Neutrophil (primary cell): ENCODE measurements at regions not wholly inside any gene's neighbourhood (a gene's known extent, or its start where the extent isn't known, plus 50 kb on each side); places are given as distances from the start of the nearest gene placed in this dataset.

Experiments used
- H3K27ac ChIP-seq: fragments of 200-600 bp; sonication (generic); 2 replicates; pipeline ENCODE4 v1.5.1; 2016; ENCODE audit warnings: mild to moderate bottlenecking, moderate library complexity
- H3K27me3 ChIP-seq: fragments of 200-600 bp; sonication (generic); 2 replicates; pipeline ENCODE4 v1.6.0; 2016; ENCODE audit warnings: mild to moderate bottlenecking
- H3K36me3 ChIP-seq: fragments of 200-600 bp; sonication (generic); 2 replicates; pipeline ENCODE4 v1.5.1; 2017
- H3K4me1 ChIP-seq, 2 experiments: fragments of 200-600 bp in 1 of 2; sonication (generic) in 1 of 2; 1 replicate in 1 of 2; 2 replicates in 1 of 2; pipeline versions ENCODE4 v1.5.1 to v1.6.1; 2013 to 2016; ENCODE audit warnings: low read depth in 1 of 2, low read length in 1 of 2, mild to moderate bottlenecking in 1 of 2, moderate library complexity in 1 of 2; ENCODE audit not compliant: control insufficient read depth in 1 of 2, insufficient read depth in 1 of 2
- H3K4me3 ChIP-seq, 2 experiments: fragments of 200-600 bp in 1 of 2; sonication (generic) in 1 of 2; 1 replicate in 1 of 2; 2 replicates in 1 of 2; pipeline ENCODE4 v1.5.1; 2013 to 2016; ENCODE audit warnings: low read depth in 1 of 2, low read length in 1 of 2, mild to moderate bottlenecking in 1 of 2, moderate library complexity in 1 of 2
- H3K9me3 ChIP-seq: fragments of 200-600 bp; sonication (generic); 2 replicates; pipeline ENCODE4 v1.5.1; 2016
- TF ChIP-seq, protein P1 (sequence below): fragments of 200-600 bp; sonication (generic); IDR thresholded peaks from 2 replicates; pipeline ENCODE4 v1.5.1; 2016; ENCODE audit warnings: antibody characterized with exemption

DNA sequence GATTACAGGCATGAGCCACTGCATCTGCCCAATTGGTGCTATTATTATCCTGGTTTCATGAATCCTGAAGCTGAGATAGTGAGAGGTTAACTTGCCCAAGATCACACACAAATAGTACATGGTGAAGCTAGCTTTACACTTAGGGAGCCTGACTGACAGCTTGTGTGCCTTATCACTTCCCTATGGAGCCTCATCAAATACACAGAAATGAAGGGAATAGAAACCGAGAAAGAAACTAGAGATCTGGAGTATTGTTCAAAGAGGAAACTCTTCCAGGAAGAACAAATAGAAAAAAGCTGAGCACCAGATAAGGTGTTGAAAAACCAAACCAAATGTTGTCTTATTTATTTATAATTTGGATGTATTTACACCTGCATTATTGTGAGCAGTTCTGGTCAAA lies 155.0 kb upstream of the CITED2 start:
- no peaks in the 10 kb centered on the region for H3K36me3 ChIP-seq
- peaks cover 12 to 14% of the 10 kb centered on the region in 2 experiments for H3K4me1 ChIP-seq
- H3K4me3 ChIP-seq, result no peak overlapping the region
- H3K27me3 ChIP-seq, result no peaks in the 10 kb centered on the region
- H3K27ac ChIP-seq, result no peak overlapping the region
- TF ChIP-seq, protein P1, sequence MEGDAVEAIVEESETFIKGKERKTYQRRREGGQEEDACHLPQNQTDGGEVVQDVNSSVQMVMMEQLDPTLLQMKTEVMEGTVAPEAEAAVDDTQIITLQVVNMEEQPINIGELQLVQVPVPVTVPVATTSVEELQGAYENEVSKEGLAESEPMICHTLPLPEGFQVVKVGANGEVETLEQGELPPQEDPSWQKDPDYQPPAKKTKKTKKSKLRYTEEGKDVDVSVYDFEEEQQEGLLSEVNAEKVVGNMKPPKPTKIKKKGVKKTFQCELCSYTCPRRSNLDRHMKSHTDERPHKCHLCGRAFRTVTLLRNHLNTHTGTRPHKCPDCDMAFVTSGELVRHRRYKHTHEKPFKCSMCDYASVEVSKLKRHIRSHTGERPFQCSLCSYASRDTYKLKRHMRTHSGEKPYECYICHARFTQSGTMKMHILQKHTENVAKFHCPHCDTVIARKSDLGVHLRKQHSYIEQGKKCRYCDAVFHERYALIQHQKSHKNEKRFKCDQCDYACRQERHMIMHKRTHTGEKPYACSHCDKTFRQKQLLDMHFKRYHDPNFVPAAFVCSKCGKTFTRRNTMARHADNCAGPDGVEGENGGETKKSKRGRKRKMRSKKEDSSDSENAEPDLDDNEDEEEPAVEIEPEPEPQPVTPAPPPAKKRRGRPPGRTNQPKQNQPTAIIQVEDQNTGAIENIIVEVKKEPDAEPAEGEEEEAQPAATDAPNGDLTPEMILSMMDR, result no peak
- no peaks in the 10 kb centered on the region for H3K9me3 ChIP-seq

- Histone ChIP-seq H3K27ac (no peak overlapping the region), H3K27me3 (no peaks in the 10 kb centered on the region), H3K4me3 (no peak overlapping the region), H3K4me1 (peaks cover 2 to 4% of the 10 kb centered on the region in 2 experiments), H3K36me3 (no peaks in the 10 kb centered on the region), H3K9me3 (no peaks in the 10 kb centered on the region)
- TF ChIP-seq, protein P1, result no peak
Measured at GRCh38 chr6:139528471-139528870, 154.0 kb upstream of the CITED2 start.

- H3K27me3 ChIP-seq, result no peaks in the 10 kb centered on the region
- H3K9me3 ChIP-seq, result no peaks in the 10 kb centered on the region
- H3K36me3 ChIP-seq, result no peaks in the 10 kb centered on the region
- H3K4me3 ChIP-seq, result no peak overlapping the region
- TF ChIP-seq, protein P1, result no peak
- no peaks in the 10 kb centered on the region for H3K4me1 ChIP-seq
- H3K27ac ChIP-seq, result no peak overlapping the region
Measured at GRCh38 chr6:139525415-139525814, 151.0 kb upstream of the CITED2 start.

DNA sequence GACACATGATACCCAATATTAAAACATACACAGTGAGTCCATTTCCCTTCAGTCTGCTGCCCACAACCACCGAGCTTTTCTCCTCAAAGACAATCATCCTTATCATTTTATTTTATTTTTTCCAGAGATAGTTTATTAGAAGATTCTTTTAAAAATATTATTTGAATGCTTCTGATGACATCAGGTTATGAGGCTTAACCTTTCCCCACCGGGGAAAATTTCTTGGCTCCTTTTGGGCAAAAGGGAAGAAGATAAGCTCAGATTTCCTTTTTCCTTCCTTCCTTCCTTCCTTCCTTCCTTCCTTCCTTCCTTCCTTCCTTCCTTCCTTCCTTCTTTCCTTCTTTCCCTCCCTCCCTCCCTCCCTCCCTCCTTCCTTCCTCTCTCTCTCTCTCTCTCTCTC lies 149.5 kb upstream of the CITED2 start:
- H3K36me3 ChIP-seq, result no peaks in the 10 kb centered on the region
- H3K4me3 ChIP-seq, result no peak overlapping the region
- no peaks in the 10 kb centered on the region for H3K9me3 ChIP-seq
- TF ChIP-seq, protein P1, result no peak
- H3K27me3 ChIP-seq, result no peaks in the 10 kb centered on the region
- H3K4me1 ChIP-seq, result peaks cover 11 to 13% of the 10 kb centered on the region in 2 experiments
- H3K27ac ChIP-seq, result no peak overlapping the region

GRCh38 chr6:139522511-139523220 lies 148.2 kb upstream of the CITED2 start:
- Histone ChIP-seq H3K27me3 (no peaks in the 10 kb centered on the region), H3K9me3 (no peaks in the 10 kb centered on the region), H3K4me3 (no peak overlapping the region), H3K27ac (no peak overlapping the region), H3K36me3 (no peaks in the 10 kb centered on the region), H3K4me1 (peaks cover 24 to 26% of the 10 kb centered on the region in 2 experiments)
- TF ChIP-seq, protein P1, result no peak
